SK-N-SH (cell line): ENCODE measurements at regions not wholly inside any gene's neighbourhood (a gene's known extent, or its start where the extent isn't known, plus 50 kb on each side); places are given as distances from the start of the nearest gene placed in this dataset.

ENCODE experiments used
- EP300 ChIP-seq, 2 experiments: IDR thresholded peaks; 2 replicates each; pipeline versions ENCODE4 v1.4.0 to v1.6.1; 2012; ENCODE audit warnings: borderline replicate concordance in 1 of 2, low read depth in 1 of 2, low read length in 1 of 2
- EZH2phosphoT487 ChIP-seq: fragments of 200-600 bp; sonication (generic); IDR thresholded peaks from 2 replicates; pipeline ENCODE4 v1.6.1; 2017; ENCODE audit warnings: low read depth, mixed run types, mild to moderate bottlenecking, antibody characterized with exemption, moderate library complexity, borderline replicate concordance
- MEF2A ChIP-seq: IDR thresholded peaks from 2 replicates; pipeline ENCODE4 v1.4.0; 2012; ENCODE audit warnings: low read depth, borderline replicate concordance
- POLR2AphosphoS5 ChIP-seq: IDR thresholded peaks from 2 replicates; pipeline ENCODE4 v1.6.1; 2012; ENCODE audit warnings: low read depth, low read length
- SMC3 ChIP-seq: IDR thresholded peaks from 2 replicates; pipeline ENCODE4 v1.6.1; 2012; ENCODE audit warnings: low read depth, low read length, improper control_type of control experiment
- TF ChIP-seq, protein P1 (sequence below): IDR thresholded peaks from 2 replicates; pipeline ENCODE4 v1.4.0; 2012; ENCODE audit warnings: low read depth
- TF ChIP-seq, protein P2 (sequence below): fragments of 150-350 bp; IDR thresholded peaks from 2 replicates; pipeline ENCODE4 v1.6.1; 2017; ENCODE audit warnings: antibody characterized with exemption, low read length, low read depth, borderline replicate concordance
- TF ChIP-seq, protein P3 (sequence below): fragments of 200-600 bp; sonication (generic); IDR thresholded peaks from 2 replicates; pipeline ENCODE4 v1.6.1; 2017; ENCODE audit warnings: antibody characterized with exemption, mild to moderate bottlenecking, moderate library complexity

DNA sequence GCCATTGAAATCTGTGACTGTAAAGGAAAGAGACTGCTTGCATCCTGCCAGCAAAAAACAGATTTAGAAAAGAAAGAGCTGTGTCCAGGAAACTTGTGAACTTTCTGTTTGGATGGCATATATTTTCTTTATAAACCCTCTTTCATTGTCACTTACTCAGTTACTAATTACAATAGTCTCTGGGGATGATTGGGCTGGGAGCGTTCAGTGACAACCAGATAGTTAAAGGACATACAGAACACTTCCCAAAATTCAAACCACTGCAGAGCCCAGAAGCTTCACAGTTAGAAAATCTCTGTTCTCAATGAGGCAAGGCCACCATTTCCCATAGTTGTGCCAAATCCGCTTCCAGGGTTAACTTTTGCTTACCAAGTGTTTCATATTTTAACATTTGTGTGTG is 98.6 kb upstream of the TAB2 start:
- TF ChIP-seq, protein P1, sequence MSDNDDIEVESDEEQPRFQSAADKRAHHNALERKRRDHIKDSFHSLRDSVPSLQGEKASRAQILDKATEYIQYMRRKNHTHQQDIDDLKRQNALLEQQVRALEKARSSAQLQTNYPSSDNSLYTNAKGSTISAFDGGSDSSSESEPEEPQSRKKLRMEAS = no peak
- TF ChIP-seq EZH2phosphoT487 (no peak), EP300 (IDR thresholded peaks at IDR 0.05; ENCODE audit: borderline replicate concordance in 1 of 2, low read depth in 1 of 2, low read length in 1 of 2) (no peak), POLR2AphosphoS5 (no peak), SMC3 (no peak), MEF2A (no peak)
- TF ChIP-seq, protein P2, sequence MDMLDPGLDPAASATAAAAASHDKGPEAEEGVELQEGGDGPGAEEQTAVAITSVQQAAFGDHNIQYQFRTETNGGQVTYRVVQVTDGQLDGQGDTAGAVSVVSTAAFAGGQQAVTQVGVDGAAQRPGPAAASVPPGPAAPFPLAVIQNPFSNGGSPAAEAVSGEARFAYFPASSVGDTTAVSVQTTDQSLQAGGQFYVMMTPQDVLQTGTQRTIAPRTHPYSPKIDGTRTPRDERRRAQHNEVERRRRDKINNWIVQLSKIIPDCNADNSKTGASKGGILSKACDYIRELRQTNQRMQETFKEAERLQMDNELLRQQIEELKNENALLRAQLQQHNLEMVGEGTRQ = no peak
- TF ChIP-seq, protein P3, sequence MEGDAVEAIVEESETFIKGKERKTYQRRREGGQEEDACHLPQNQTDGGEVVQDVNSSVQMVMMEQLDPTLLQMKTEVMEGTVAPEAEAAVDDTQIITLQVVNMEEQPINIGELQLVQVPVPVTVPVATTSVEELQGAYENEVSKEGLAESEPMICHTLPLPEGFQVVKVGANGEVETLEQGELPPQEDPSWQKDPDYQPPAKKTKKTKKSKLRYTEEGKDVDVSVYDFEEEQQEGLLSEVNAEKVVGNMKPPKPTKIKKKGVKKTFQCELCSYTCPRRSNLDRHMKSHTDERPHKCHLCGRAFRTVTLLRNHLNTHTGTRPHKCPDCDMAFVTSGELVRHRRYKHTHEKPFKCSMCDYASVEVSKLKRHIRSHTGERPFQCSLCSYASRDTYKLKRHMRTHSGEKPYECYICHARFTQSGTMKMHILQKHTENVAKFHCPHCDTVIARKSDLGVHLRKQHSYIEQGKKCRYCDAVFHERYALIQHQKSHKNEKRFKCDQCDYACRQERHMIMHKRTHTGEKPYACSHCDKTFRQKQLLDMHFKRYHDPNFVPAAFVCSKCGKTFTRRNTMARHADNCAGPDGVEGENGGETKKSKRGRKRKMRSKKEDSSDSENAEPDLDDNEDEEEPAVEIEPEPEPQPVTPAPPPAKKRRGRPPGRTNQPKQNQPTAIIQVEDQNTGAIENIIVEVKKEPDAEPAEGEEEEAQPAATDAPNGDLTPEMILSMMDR = no peak
